HG03354 (cell line): ENCODE measurements at regions not wholly inside any gene's neighbourhood (a gene's known extent, or its start where the extent isn't known, plus 50 kb on each side); places are given as distances from the start of the nearest gene placed in this dataset.

Source experiments
- ATAC-seq: cut with Tn5 transposase; IDR thresholded peaks from one replicate; pipeline ENCODE4 v1.9.1; 2021; ENCODE audit warnings: mild to moderate bottlenecking; ENCODE audit not compliant: unreplicated experiment, poor library complexity, severe bottlenecking

- no peak for ATAC-seq
These were observed 1238.0 kb upstream of the NUDT12 start for GRCh38 chr5:104800440-104801048.

GRCh38 chr5:104793755-104794080 is 1231.1 kb upstream of the NUDT12 start:
- no peak for ATAC-seq

DNA sequence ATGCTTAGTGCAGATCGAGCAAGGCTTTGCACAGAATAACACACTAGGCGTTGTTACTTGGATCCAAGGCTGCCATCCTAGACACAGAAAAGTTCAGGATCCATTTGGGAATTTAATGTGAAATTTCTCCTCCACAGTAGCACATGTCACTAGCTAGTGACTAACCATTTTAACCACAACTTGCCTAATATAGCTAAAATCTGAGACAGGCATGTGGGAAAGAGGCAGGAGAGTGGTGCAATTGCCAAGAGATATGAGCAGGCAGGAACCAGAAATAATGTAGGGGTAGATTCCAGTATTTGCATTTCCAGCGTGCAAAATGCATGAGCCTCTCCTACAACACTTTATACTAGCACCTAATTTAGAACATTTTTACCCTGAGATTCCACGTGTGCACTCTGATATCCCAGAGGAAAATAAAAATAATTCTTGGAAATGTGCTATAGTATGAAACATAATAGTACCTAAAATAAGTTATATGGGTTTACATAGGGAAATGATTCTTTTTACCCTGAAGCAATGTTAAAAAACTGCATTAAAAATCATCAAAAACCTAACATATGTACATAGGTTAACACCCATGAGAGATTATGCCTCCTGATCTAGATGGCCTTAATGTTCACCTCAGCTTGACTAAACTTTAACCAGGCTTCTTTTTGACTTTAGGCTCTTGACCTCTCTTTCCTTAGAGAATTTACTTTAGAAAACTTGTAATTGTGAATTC is 1230.6 kb upstream of the NUDT12 start:
- ATAC-seq: no peak

DNA sequence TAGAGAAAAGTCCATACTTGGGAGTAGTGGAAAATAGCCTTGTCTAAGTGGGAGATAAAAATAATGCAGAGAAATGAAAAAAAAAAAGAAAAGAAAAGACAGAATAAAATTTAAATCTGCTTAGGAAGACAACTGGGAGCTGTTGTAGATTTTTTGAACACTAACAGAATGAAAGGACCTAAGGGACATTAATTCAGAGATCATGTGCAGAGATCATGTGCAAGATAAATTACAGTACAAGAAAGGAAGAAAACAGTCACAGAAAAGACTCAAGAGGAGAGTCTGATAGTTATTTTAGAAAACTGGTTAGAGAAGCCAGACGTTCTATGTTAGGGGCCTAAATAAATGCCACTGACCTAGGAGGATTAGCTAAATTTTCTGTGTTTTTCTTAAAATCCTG is 1226.8 kb upstream of the NUDT12 start:
- no peak for ATAC-seq

DNA sequence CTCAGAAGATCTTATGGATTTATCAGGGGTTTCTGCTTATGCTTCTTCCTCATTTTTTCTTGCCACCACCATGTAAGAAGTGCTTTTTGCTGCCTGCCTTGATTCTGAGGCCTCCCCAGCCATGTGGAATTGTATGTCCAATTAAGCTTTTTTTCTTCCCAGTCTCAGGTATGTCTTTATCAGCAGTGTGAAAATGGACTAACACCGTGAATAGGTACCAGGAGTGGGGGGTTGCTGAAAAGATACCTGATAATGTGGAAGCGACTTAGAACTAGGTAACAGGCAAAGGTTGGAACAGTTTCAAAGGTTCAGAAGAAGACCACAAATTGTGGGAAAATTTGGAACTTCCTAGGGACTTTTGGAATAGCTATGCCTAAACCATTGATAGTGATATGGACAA is 1222.5 kb upstream of the NUDT12 start:
- no peak for ATAC-seq

GRCh38 chr5:104774372-104774771 is 1211.8 kb upstream of the NUDT12 start:
- ATAC-seq: no peak

DNA sequence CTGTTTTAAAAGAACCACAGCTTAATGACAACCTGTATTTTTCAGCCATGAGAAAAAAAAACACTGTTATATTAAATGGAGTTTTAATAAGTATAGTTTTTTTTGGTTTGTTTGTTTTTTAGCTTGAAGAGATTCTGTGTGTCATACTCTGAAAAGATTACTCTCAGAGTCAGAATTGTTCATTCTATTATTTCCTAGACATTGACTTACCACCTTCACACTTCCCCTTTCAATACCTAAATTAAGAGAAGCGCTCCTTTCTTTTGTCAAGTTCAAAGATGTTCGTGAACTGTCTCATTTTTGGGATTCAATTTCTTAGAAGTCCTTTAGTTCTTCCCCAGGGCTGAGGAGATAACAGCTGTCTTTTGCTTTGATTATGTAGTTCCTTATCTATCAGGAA is 1201.6 kb upstream of the NUDT12 start:
- ATAC-seq: no peak

DNA sequence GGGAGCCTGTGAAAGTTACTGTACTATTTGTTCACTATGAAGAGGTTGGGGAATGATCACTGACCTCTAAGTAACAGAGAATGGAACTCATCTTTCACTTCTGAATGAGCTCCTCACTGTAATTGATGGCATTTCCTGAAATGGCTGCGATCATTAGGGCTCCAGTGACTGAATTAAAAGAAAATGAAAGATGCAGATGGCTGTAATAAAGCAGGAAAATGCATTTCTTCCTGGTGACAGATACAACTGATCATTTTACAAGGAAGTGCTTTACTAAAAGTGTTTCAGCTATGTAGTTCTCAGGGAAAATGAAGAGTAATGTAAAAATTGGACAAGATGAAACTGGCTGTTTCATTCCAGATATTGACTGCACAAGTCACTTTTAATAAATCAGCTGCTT is 1200.6 kb upstream of the NUDT12 start:
- no peak for ATAC-seq

GRCh38 chr5:104757915-104758314 is 1195.3 kb upstream of the NUDT12 start:
- ATAC-seq: no peak

DNA sequence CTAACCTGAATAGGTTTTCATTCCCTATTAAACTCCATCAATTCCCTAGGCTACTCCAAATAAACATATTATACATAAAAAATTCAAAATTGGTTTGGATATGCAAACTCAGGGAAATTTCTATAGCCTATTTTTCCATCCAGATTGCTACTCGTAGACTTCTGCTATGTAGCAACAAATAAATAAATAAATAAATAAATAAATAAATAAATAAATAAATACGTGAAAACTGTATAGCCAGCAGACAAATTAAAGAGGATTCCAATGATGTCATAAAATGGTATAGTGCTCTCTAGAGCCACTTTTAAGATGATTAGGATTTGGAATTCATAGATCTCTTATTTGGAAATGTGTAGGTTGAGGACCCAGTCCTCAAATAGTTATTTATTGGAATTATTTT is 1193.2 kb upstream of the NUDT12 start:
- ATAC-seq: no peak

- no peak for ATAC-seq
These were observed 1191.9 kb upstream of the NUDT12 start for GRCh38 chr5:104754311-104754995.

GRCh38 chr5:104751969-104752368 is 1189.4 kb upstream of the NUDT12 start:
- no peak for ATAC-seq

DNA sequence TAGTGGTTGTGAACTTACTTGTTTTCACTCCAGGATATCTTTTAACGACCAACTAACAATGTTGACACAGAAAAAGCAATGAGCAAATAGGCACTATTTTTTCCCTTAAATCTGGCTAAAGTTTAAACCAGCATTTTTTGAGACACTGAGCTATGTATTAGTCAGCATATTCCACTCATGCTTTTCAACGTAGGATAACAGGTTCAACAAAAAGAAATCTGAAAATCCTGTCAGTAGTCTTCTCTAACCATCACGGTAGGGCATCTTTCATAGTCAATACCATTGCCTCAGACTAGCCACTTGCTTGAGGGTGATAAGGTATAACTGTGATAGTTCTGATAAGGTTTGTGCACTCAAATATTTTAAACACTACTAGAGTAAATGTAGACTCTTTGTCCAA is 1177.3 kb upstream of the NUDT12 start:
- no peak for ATAC-seq

GRCh38 chr5:104739503-104739902 is 1176.9 kb upstream of the NUDT12 start:
- no peak for ATAC-seq

DNA sequence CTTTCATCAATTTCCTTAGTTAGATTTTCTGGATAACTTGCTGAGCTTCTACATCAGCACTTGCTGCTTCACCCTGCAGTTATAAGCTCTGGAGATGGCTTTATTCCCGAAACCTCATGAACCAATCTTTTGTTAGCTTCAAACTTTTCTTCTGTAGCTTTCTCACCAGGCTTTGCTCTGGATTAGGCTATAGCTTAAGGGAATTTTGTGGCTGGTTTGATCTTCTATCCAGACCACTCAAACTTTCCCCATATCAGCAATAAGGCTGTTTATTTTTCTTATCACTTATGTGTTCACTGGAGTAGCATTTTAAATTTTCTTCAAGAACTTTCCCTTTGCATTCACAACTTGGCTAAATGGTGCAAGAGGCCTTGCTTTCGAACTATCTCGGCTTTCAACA is 1173.5 kb upstream of the NUDT12 start:
- ATAC-seq: no peak

- no peak for ATAC-seq
These were observed 1171.5 kb upstream of the NUDT12 start for GRCh38 chr5:104734046-104734445.

GRCh38 chr5:104733063-104733669 is 1170.6 kb upstream of the NUDT12 start:
- no peak for ATAC-seq

GRCh38 chr5:104731331-104731730 is 1168.7 kb upstream of the NUDT12 start:
- no peak for ATAC-seq

DNA sequence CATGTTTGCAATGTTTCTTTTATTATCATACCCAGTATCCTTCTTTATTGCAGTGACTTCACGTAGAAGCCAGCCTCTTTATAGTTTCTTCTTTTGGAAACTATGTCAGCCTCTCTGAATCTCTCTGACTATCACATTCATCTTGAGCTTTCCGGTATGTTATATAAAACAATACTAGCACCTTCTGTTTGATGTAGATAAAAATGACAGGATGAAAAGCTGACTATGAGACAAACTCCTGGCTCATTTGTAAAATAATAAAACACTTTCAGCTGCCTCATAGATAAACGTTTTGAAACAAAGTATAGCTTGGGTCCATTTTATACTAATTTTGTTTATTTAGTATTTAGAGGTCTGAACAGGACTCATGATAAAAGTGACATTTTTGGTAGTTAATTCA is 1145.4 kb upstream of the NUDT12 start:
- no peak for ATAC-seq

DNA sequence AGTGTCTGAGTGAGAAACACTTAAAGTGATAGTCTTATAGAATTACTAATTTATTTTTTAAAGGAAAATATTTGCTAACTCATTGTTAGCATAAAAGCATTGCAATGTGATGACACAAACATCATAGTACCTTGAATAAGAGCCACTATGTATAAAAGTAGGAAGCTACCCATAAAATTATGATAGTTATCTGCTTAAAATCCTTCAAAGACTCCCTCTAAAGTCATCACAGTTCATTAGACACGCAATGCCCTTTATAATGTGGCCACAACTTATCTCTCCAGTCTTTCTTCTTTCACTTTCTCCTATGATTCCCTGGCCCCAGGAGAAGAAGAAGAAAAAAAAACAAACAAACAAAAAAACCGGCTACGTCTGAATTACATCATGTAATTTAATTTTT is 1144.0 kb upstream of the NUDT12 start:
- ATAC-seq: no peak

DNA sequence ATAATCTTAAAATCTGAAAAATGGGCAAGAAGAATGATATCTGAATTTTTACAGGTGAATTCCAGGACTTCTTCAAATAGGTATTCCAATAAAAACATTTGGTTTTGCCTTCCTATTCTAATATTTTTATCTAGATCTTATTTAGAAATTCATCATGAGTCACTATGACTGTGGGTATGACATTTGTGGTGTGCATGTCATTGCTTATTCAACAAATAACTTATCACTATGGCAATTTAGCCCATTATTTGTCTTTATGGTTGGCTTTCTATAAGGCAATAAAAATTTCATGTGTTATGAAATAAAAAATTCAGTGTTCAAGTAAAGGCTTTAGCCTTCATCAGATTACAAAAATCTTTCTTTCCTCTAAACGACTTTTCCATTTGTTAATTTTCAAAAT is 1139.6 kb upstream of the NUDT12 start:
- ATAC-seq: no peak
